Upper lobe of right lung (tissue), 1 donor: ENCODE measurements at regions not wholly inside any gene's neighbourhood (a gene's known extent, or its start where the extent isn't known, plus 50 kb on each side); places are given as distances from the start of the nearest gene placed in this dataset.

Experiments
- ATAC-seq: fragments of 200-7000 bp; cut with Tn5 transposase; one replicate; pipeline ENCODE4 v1.9.1; 2020; ENCODE audit warnings: mild to moderate bottlenecking, moderate library complexity
- DNase-seq: peaks from one replicate; pipeline ENCODE4 v3.0.0-alpha.2; 2020
- H3K27ac ChIP-seq: fragments of 200-600 bp; one replicate; pipeline ENCODE4 v1.8.0; 2022
- H3K27me3 ChIP-seq: fragments of 200-600 bp; one replicate; pipeline ENCODE4 v1.8.0; 2022; ENCODE audit warnings: mild to moderate bottlenecking
- H3K36me3 ChIP-seq: fragments of 200-600 bp; one replicate; pipeline ENCODE4 v1.8.0; 2022
- H3K4me1 ChIP-seq: fragments of 200-600 bp; one replicate; pipeline ENCODE4 v1.8.0; 2022
- H3K4me3 ChIP-seq: fragments of 200-600 bp; one replicate; pipeline ENCODE4 v1.8.0; 2022; ENCODE audit warnings: mild to moderate bottlenecking
- H3K9me3 ChIP-seq: fragments of 200-600 bp; one replicate; pipeline ENCODE4 v1.8.0; 2022
- intact Hi-C: fragments of 100-400 bp; cut with DNase I; formaldehyde crosslinking; loops from one replicate; pipeline ENCODE4 v1.11.0; 2022
- TF ChIP-seq, protein P1 (sequence below): fragments of 200-600 bp; IDR thresholded peaks from one replicate; pipeline ENCODE4 v1.8.0; 2022; ENCODE audit warnings: antibody characterized with exemption
- donor health status: DM: no; HTN: yes; CAD: no; lungs with severe emphysema.

DNA sequence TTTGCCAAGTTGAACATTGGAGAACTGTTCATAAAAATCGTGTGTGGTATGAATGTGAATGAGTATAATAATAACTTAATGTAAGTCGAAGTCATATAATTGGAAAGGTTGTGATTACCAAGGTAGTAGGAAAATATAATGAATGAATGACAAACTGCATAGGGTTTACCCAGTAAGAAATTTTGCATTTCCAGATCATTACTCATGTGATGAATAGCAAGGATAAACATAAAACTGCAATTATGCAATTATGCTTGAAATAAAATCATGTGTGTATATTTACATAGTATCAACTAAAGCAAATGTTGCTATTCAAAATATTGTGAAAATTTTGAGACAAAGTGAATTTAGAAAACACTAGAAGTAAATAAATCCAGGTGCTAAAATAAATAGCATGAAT lies 1108.7 kb upstream of the TMEFF2 start:
- no peak overlapping the region for H3K27ac ChIP-seq
- no peaks in the 10 kb centered on the region for H3K4me1 ChIP-seq
- no peaks in the 10 kb centered on the region for H3K27me3 ChIP-seq
- H3K4me3 ChIP-seq: no peak overlapping the region
- intact Hi-C loops: no loop called here
- DNase-seq (no peak), ATAC-seq (no peak)
- TF ChIP-seq, protein P1, sequence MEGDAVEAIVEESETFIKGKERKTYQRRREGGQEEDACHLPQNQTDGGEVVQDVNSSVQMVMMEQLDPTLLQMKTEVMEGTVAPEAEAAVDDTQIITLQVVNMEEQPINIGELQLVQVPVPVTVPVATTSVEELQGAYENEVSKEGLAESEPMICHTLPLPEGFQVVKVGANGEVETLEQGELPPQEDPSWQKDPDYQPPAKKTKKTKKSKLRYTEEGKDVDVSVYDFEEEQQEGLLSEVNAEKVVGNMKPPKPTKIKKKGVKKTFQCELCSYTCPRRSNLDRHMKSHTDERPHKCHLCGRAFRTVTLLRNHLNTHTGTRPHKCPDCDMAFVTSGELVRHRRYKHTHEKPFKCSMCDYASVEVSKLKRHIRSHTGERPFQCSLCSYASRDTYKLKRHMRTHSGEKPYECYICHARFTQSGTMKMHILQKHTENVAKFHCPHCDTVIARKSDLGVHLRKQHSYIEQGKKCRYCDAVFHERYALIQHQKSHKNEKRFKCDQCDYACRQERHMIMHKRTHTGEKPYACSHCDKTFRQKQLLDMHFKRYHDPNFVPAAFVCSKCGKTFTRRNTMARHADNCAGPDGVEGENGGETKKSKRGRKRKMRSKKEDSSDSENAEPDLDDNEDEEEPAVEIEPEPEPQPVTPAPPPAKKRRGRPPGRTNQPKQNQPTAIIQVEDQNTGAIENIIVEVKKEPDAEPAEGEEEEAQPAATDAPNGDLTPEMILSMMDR: no peak
- no peaks in the 10 kb centered on the region for H3K9me3 ChIP-seq
- H3K36me3 ChIP-seq: no peaks in the 10 kb centered on the region

- Histone ChIP-seq H3K27me3 (no peaks in the 10 kb centered on the region), H3K9me3 (no peaks in the 10 kb centered on the region), H3K27ac (no peak overlapping the region), H3K4me1 (no peaks in the 10 kb centered on the region), H3K4me3 (no peak overlapping the region), H3K36me3 (no peaks in the 10 kb centered on the region)
- TF ChIP-seq, protein P1: no peak
- intact Hi-C loops: no loop called here
- DNase-seq (no peak), ATAC-seq (no peak)
Measured at GRCh38 chr2:193294371-193294770, 1099.6 kb upstream of the TMEFF2 start.

- TF ChIP-seq, protein P1: no peak
- H3K4me3 ChIP-seq: no peak overlapping the region
- H3K27me3 ChIP-seq: no peaks in the 10 kb centered on the region
- DNase-seq (no peak), ATAC-seq (no peak)
- H3K36me3 ChIP-seq: no peaks in the 10 kb centered on the region
- no peak overlapping the region for H3K27ac ChIP-seq
- H3K9me3 ChIP-seq: no peaks in the 10 kb centered on the region
- H3K4me1 ChIP-seq: no peaks in the 10 kb centered on the region
- intact Hi-C loops: no loop called here
Measured at GRCh38 chr2:193279361-193279760, 1084.6 kb upstream of the TMEFF2 start.

- no peaks in the 10 kb centered on the region for H3K9me3 ChIP-seq
- H3K27ac ChIP-seq: no peak overlapping the region
- H3K4me3 ChIP-seq: no peak overlapping the region
- ATAC-seq: no peak
- H3K27me3 ChIP-seq: no peaks in the 10 kb centered on the region
- H3K36me3 ChIP-seq: no peaks in the 10 kb centered on the region
- TF ChIP-seq, protein P1: no peak
- no peak for DNase-seq
- intact Hi-C loops: no loop called here
- H3K4me1 ChIP-seq: no peaks in the 10 kb centered on the region
Measured at GRCh38 chr2:193276988-193277387, 1082.3 kb upstream of the TMEFF2 start.

- H3K4me3 ChIP-seq: no peak overlapping the region
- H3K36me3 ChIP-seq: no peaks in the 10 kb centered on the region
- ATAC-seq: no peak
- no peaks in the 10 kb centered on the region for H3K4me1 ChIP-seq
- H3K27me3 ChIP-seq: no peaks in the 10 kb centered on the region
- TF ChIP-seq, protein P1: no peak
- no peak for DNase-seq
- intact Hi-C loops: no loop called here
- no peak overlapping the region for H3K27ac ChIP-seq
- no peaks in the 10 kb centered on the region for H3K9me3 ChIP-seq
Measured at GRCh38 chr2:193276560-193276959, 1081.8 kb upstream of the TMEFF2 start.

- H3K4me3 ChIP-seq: no peak overlapping the region
- no peaks in the 10 kb centered on the region for H3K36me3 ChIP-seq
- no peaks in the 10 kb centered on the region for H3K27me3 ChIP-seq
- intact Hi-C loops: no loop called here
- H3K27ac ChIP-seq: no peak overlapping the region
- DNase-seq (no peak), ATAC-seq (no peak)
- TF ChIP-seq, protein P1: no peak
- no peaks in the 10 kb centered on the region for H3K9me3 ChIP-seq
- no peaks in the 10 kb centered on the region for H3K4me1 ChIP-seq
Measured at GRCh38 chr2:193276069-193276468, 1081.3 kb upstream of the TMEFF2 start.
